Activated CD8-positive, alpha-beta memory T cell treated with anti-CD3 and anti-CD28 coated beads for 4 hours (primary cell): ENCODE measurements at regions not wholly inside any gene's neighbourhood (a gene's known extent, or its start where the extent isn't known, plus 50 kb on each side); places are given as distances from the start of the nearest gene placed in this dataset.

Source experiments
- DNase-seq, 2 donors: peaks; one replicate each; pipeline ENCODE4 v3.0.0-alpha.2; 2020; ENCODE audit warnings: low read depth in 2 of 2

DNA sequence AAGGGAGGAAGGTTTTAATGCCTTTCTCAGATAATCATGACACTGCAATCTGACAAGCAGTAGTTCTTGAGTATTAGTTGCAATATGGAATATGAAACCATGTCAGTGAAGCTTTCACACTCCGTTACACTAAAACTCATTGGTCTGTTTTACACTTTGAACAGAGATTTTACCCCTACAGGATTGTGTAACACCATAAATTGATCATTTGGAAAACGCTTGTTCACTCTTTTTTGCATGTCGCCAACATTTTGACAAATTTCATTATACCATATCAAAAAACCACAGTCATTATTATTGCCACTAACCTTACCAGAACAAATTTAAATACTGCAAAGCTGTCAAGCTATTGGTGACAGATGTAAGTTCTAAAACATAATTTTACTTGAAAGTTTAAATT, 404.8 kb upstream of the THBS1 start:
- no peak for DNase-seq

DNA sequence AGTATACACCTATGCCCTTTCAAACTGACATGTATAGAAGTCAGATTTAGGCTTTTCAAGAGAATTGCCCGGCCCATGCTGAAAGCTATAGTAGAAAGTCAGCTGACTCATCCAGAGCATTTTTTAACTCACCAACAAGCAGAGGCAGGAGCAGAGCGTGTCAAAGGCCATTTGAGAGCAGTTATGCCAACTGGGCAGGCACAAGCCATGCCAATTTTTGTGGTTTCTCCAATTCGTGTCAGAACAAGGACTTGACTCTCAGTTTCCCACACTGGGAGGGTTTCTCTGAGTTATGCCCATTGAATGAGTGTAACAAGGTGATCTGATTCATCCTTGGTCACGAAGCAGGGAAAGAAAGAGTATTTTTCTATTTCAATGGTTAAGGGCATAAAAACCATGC, 403.3 kb upstream of the THBS1 start:
- no peak for DNase-seq

DNA sequence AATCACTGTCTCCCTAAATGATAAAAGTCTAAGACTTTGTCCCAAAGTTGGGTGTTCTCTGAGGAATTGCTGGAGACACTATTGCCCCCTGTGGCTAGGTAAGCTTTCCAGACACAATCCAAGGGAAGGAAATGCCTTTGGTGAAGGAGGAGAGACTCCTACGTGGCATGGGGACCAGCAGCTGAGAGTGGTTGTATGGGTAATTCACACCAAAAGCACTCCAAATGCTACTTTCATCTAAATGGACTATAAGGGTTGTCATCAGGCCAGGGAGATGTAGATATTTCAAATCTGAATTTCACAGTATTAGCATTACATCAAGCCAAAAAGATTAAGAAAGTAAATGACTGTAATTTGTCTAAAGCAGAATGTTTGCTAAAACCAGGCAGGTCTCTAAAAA, 400.8 kb upstream of the THBS1 start:
- DNase-seq, result no peak

DNA sequence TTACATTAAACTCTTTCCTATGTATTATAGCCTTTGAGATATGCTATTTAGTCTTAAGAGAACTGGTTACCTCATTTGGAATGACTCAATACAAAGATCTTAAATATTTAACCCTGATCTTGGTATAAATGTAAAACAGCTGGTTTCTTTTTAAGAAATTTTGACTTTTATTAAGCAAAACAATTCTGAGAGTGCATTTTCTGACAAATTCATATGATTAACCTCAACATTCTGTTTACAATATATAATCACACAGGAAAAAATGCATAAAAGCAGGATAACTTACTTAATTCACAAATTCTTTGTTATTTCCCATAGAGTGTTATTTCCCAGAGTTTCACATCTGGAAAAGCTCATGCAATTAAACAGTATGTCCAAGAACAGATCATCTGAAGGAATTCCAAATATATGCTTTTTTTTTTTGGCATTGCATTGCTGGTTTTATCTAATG, 400.4 kb upstream of the THBS1 start:
- no peak for DNase-seq

DNA sequence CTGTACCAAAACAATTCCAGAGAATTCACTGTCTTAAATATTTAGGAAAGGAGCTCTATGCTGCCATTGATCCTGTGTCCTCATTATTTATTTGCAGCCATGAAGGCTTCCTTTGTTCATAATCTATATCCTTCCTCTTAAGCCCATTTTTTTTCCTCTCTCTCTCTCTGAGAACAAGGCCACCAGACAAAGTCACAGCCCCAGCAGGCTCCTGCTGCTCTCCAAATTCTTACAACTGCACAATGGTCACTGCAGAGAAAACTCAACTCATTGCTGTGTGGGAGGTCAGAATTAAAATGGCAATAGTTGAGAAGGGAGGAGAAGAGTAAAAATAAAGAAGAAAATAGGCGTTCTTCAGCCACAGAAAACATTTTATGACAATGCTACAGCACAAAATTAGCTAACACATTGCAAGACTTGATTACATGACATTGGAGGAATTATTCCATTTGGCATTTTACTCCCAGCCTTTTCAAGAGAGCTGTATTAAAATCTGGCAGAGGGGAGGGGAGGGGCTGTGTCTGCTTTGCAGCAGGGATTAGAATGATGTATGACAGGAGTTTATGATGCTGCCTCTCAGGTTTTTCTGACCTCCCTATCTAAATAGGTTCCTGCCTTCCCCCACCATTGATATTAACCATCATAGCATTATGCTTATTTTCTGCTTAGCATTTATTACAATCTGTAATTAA, 399.7 kb upstream of the THBS1 start:
- DNase-seq, result no peak

DNA sequence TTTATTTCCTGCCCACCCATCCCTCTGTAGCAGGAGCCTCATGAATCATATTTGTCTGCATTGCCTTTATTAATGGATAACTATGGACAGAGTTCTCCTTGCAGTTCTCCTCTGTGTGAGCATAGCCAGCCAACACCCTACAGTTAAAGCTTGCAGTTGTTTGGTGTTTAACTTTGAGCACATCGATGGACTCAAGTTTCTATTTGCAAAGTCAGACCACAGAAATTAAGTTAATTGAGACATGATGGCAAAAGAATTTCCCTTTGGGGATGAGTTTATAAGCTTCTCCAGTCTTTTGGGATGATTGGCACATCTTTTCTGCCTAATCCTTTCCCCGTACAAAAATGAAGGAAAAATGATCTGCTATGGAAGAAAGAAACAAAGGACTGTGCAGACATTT, 398.9 kb upstream of the THBS1 start:
- no peak for DNase-seq

DNA sequence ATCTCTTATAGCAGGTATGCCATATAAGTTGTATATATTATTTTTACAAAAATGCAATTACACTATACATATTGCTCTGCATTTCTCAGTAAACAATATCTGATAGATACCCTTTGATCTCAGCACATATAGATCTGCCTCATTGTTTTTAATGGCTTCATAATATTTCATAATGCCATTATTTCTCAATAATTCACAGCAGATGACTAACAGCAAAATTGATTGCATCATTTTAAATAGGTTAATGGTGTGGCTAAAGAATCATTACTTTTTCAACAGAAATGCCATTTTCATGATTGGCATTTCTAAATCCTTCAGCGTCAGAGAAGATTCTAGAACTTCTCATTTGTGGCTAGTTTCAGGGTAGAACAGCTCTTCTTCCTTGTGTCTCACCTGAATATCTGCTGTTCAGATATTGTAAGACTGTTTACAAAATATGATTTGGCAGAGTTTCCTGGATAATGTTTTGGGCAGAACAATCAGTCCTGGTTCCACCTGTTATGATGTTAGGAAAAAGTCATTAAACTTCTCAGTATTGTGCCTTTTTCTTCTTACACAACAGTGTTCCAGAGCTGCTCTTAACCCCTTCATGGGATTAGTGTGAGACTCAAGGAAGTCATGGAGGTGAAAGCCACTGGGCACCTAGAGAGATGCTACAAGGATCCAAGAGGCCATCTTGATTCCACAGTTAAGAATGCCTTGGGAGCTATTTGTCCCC, 397.6 kb upstream of the THBS1 start:
- no peak for DNase-seq

DNA sequence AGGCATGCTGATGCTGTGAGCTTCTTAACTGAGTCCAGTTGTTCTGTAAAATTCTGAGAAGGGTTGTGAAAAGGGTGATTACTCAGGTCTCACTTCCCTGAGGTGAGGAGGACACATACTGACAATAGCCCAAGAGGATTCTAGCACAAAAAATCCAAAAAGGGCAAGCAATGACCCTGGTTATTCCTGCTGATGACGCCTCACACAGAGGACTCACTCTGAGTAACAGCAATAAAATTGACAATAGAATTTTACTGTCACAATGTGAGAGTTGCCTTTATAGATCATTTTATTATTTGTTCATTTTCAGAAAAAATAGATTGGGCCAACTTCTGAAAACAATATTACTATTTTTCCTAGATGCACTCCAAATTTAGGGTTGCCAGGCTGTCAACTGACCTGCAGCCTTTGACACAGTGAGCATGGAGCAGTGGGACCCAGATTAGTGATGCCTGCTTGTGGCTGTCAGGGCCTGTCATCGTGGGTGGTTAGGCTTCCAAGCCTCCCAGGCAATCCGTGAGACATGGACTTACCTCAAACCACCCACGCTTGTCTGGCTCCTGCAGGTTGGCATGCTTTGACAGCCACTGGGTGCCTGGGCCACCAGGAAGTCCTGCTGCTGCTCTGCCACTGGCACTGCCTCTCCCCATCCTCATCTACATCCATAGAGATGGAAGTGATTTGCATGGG, 396.0 kb upstream of the THBS1 start:
- no peak for DNase-seq

DNA sequence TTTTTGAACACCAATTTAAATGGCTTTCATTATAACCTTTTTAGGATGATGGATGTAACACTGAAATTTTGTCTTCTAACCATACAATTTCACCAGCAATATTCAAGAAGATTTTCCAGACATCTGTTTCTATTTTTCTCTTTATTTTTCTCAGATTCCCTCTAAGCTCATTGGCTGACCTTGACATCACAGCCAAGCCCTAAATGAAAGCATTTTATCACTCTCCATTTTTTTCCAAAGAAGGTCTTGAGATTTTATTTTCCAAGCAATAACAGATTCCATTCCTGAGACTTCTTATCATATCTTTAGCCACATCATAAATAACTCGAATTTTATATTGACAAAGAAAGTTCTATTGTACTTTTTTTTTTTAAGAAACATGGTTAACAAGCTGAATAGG, 392.6 kb upstream of the THBS1 start:
- no peak for DNase-seq

DNA sequence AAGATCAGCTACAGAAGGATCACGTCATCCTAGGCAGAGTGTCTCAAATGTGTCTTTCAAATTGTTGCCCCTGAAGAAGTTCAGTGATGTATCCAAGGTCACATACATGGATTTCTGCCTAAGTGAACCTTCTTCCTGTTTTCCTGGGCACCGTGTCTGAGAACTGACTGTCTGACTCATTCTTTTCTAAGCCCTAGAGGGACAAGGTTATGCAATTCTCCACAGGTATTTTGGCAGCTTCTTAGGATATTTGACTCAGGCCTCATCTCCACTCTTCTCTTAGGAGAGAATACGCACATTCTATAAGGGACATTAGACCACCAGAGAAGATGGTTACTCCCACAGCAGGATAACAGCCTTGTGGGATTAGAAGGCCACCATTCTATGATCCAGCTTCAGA, 391.9 kb upstream of the THBS1 start:
- no peak for DNase-seq

DNA sequence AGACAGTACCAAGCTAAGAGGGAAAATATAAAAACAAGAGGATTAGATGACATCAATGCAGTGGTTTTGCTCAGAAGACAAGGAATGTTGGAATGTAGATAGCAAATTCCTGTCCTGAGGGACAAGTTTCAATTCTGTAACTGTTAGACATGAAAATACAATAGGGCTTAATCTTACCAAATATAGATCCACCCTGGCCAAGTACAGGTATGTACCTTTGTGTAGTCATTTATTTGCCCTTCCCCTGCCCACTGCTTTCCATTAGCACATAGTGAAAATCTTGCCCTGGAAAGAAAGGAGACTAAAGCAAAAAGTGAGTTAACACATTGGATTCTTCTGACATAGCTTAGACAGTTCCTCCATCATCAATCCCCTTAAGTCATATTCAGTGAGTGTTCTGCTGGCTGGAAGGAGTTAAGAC, 389.0 kb upstream of the THBS1 start:
- no peak for DNase-seq

DNA sequence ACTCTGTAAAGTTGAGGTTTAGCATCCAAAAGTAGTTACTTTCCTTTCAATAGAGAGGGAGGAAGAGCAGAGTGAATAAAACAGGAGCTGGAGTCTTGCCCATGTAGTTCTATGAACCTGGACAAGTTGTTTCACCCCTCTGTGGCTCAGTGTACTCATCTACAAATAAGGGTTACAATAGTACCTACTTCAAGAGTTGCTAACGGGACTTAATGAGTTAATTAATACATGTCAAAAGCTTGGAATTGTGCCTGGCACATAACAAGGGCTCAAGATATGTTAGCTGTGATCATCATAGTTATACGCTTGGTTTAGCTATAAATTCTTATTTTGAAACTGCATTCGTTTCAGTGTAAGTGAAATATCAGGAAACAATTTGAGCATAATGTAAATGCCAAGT, 388.5 kb upstream of the THBS1 start:
- no peak for DNase-seq

DNA sequence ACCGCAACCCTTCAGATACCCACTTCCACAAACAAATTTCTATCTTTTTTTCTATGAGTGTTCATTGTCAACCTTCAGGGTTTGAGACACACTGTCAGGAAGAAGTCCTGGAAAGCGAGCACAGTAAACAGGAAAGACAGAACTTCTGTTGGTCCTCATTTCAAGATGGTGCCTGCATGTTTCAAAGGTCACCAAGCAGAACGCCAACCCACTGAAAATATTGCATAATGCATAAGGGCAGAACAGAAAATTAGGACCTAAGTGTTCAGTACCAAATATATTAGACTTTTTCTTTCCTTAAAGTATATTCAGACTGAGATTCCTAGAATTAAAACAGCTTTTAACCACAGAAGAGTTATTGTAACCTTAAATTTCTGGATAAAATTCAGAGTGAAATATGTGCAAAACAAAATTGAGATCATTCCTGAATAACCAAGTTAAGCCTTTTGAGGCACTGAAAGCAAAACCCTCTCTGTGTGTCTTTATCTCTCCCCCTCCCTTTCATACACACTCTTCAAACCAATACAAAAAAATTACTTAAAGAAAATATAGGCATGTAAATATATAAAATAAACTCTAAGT, 387.8 kb upstream of the THBS1 start:
- no peak for DNase-seq

DNA sequence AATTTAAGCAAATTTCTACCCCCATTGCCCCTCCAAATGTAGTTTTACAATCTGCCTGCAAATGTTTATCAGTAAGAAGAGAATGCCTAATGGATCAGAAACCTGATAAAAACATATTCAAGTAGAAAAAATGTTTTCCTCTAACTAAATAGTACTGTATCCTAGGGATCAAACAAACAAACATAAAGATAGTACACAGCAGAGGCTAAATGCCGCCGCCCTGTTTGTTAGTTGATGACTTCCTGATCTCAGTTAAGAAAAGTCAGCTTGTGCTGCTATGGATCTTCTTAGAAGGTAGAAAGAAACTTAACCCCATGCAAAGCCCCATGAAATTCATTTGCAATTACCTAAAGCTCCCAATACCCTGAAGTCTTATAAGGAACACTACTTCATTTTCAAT, 387.3 kb upstream of the THBS1 start:
- DNase-seq, result no peak

DNA sequence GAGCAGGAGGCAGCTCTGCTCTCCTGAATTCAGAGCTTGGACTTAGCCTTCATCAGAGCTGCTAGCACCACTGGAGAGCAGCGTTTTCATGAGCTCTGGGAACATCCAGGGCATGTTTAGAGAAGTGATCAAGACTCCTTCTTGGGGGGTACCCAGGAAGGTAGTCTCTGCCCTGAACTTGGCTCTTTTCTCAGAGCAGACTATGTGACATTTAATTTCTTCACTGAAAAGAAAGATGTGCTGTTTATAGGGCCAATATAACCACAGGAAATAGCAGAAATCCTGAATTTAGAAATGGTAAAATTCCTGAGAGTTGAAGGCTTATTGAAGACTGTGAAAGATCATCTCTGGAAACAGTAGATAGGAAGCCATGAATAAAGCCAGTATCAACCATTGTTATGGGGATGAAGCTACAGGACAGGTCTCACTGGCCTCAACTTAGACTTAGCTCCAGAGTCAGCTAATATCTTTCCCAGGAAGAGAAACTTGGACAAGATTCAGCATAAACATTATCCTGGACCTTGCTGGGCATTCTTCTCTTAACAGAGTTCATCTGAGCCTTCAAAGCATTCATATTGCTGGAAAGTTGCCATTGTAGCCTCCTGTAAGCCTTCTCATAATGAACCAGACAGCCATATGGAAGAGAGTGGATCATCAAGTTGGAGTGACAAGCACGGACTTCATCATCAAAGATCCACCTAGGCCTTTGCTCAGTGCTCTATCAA, 386.6 kb upstream of the THBS1 start:
- DNase-seq, result no peak

DNA sequence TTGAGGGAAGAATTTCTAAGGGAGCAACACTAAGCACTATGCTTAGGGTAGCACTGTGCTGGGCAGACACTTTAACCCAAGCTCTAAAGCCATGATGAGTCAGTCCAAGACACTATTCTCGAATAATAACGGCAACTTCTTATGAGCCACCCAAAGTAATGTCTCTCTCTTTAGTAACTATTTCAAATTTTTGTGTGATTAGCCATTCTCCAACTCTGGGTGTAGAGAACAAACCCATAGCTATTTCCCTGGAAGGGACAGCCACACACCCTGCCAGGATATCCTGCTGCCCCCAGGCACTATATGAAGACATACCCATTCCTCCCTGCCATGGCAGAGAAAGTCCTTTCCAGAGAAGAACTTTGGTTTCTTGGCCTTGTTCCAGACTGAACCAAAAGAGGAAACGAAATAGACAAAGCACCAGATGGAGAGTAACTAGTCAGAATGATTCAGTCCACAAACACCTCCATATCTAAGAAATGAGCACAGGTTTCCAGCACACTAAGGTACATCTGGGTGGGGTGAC, 384.9 kb upstream of the THBS1 start:
- DNase-seq, result no peak

DNA sequence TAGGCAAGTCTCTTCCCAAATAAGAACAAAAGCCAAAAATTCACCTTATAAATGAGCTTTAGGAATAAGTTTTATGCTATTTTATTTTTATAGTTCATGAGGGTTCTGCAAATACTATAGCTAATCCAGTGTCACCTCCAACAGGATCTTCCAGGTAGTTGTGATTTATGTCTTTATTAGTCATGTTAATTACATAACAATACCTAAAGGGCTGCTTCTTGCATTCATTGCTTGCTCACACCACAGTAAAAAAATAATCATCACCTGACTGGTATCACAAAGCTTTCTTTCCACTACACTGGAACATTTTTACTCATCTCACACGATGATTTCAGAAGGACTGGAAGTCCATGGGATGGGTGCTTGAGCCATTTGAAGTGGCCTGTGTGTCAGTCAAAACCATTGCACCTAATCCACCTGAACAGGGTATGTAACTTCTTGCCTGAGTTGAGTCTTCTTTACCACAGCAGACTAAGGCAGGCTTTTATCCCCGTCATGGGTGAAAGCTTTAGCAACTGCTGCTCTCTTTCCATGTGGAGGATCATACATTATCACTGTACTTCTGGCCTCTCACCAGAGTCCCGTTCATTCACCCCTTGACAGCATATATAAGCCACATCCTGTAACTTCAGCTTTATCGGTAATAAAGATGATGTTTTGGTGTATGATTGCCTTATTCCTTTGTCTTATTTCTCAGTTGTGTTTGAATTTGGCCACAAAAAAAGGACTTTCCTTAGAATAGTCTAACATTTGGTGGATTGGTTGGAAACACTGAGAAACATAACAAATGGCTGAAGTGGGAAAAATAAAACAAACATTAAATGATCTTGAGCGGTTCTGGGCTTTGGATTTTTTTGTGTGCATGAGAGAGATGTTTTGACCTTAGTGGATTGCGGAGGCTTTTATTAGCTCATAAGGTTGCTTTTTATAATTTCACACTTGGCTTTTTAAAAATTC, 382.6 kb upstream of the THBS1 start:
- DNase-seq, result no peak

DNA sequence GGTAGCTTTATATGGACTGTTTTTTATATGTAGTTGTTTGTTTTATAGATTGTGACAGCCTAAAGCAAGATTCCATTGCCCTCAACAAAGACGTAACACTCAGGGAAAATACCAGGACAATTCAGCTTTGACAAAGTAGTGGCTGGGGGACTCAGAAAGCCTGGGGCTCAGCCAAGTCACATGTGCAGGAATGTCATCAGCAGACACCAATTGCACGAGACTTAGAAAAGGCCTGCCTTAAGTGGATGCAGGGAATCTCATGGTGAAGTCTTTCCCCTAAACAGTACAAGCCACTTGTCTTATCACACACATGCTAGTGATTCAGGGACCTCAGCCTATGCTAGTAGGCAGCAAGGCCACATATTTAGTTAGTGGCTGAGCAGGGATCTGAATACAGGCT, 381.8 kb upstream of the THBS1 start:
- no peak for DNase-seq

DNA sequence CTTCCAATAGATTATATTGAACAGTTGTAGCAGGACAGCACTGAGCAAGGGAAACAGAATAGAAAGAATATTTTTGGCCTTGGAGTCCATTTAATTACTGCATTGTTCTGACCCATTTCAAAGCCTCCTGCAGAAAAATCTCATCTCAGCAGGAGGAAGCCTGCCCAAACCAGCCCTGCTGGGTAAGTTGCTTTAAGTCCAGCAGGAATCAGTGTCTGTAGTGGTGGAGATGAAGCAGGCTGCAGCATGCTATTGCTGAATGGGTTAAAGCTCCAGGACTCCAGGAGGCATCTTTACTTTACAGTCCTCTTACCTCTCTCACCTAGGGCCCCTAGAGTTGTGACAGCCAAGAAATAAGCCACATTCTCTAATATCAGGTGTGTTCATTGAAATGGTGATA, 380.3 kb upstream of the THBS1 start:
- no peak for DNase-seq

DNA sequence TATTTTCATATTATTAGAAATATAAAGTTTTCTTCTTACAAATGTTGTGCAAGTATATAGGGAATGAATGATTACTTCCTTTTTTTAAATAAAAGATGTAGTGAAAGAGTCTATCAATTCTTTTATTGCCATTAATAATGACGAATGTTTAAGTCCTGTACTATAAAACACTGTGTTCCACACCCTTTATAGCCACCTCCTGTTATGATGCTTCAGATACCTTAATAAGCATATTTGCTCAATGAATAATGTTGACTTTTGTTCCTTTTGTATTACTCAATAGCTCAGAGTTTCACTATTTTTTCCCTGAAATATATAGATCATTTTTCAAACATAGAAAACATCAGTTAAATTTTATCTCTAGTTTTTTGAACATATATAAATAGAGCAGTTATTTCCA, 378.2 kb upstream of the THBS1 start:
- DNase-seq, result no peak

DNA sequence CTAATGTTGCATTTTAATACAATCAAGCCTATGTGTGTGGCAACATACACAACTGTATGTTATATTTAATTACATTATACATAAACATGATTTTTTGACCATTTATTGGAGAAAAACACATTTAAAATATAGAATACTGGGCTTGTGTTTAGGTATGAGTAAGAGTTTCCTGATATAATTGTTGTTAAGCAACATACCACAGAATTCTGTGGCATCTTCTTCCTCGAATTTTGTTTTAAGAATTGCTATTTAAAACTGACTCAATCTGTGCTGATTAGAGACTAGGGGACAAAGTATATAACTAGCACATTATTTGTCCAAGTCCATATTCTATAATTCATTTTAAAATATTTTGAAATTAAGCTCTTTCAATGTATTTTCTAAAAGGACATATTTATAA, 376.8 kb upstream of the THBS1 start:
- DNase-seq, result no peak
